PC-9 (cell line): ENCODE measurements at regions not wholly inside any gene's neighbourhood (a gene's known extent, or its start where the extent isn't known, plus 50 kb on each side); places are given as distances from the start of the nearest gene placed in this dataset.

Experiments
- BruUV-seq: library from RNA; stranded (reverse); fragments of 400-500 nt; replicated peaks from 2 replicates; lab custom pipeline; 2021; lab: Mats Ljungman, UMichigan
- CTCF ChIA-PET: fragments of 300-600 bp; sonication (Branson Sonifier 250); formaldehyde crosslinking; loops from one replicate; lab custom pipeline; 2022; ENCODE audit warnings: antibody characterized with exemption; lab: Charles Lee
- POLR2A ChIA-PET: fragments of 300-600 bp; sonication (Branson Sonifier 250); formaldehyde crosslinking; loops from one replicate; lab custom pipeline; 2022; ENCODE audit warnings: antibody characterized with exemption; ENCODE audit not compliant: unreplicated experiment; lab: Charles Lee
- DNase-seq, 2 experiments: peaks; one replicate each; pipeline versions ENCODE4 v3.0.0 to v3.0.0-alpha.2; 2015 to 2022; ENCODE audit warnings: mixed read lengths in 1 of 2
- H2AFZ ChIP-seq: fragments of 200-600 bp; sonication (generic); 2 replicates; pipeline ENCODE4 v1.8.1; 2017; ENCODE audit warnings: antibody characterized with exemption
- H3F3A ChIP-seq: fragments of 200-600 bp; sonication (generic); 2 replicates; pipeline ENCODE4 v1.8.1; 2017; ENCODE audit warnings: antibody characterized with exemption, mild to moderate bottlenecking, low read depth; ENCODE audit not compliant: insufficient read depth
- H3K27ac ChIP-seq: fragments of 200-600 bp; sonication (generic); 2 replicates; pipeline ENCODE4 v1.6.1; 2016; ENCODE audit warnings: mixed run types
- H3K27me3 ChIP-seq: fragments of 200-600 bp; sonication (generic); 2 replicates; pipeline ENCODE4 v1.6.1; 2016; ENCODE audit warnings: low read depth, mixed run types; ENCODE audit not compliant: insufficient read depth
- H3K36me3 ChIP-seq: fragments of 200-600 bp; sonication (generic); 2 replicates; pipeline ENCODE4 v1.6.1; 2016; ENCODE audit warnings: low read depth, mixed run types
- H3K4me1 ChIP-seq: fragments of 200-600 bp; sonication (generic); replicated peaks from 2 replicates; pipeline ENCODE4 v1.6.1; 2016; ENCODE audit warnings: mixed run types; ENCODE audit not compliant: insufficient read depth
- H3K4me2 ChIP-seq: fragments of 200-600 bp; sonication (generic); 2 replicates; pipeline ENCODE4 v1.6.1; 2017; ENCODE audit warnings: mixed run types
- H3K4me3 ChIP-seq: fragments of 200-600 bp; sonication (generic); 2 replicates; pipeline ENCODE4 v1.6.1; 2016; ENCODE audit warnings: mixed run types
- H3K79me2 ChIP-seq: fragments of 200-600 bp; sonication (generic); 2 replicates; pipeline ENCODE4 v1.6.1; 2017; ENCODE audit warnings: low read depth, mixed run types
- H3K9me2 ChIP-seq: fragments of 200-600 bp; sonication (generic); 2 replicates; pipeline ENCODE4 v1.8.1; 2017; ENCODE audit warnings: mild to moderate bottlenecking; ENCODE audit not compliant: insufficient read depth
- H3K9me3 ChIP-seq: fragments of 200-600 bp; sonication (generic); 2 replicates; pipeline ENCODE4 v1.8.1; 2016; ENCODE audit warnings: low read depth; ENCODE audit not compliant: insufficient read depth
- H4K20me1 ChIP-seq: fragments of 200-600 bp; sonication (generic); 2 replicates; pipeline ENCODE4 v1.8.1; 2017; ENCODE audit not compliant: insufficient read depth
- EZH2 ChIP-seq: fragments of 200-600 bp; sonication (generic); IDR thresholded peaks from 2 replicates; pipeline ENCODE4 v1.8.0; 2017; ENCODE audit warnings: antibody characterized with exemption, low read depth
- intact Hi-C: fragments of 100-400 bp; cut with micrococcal nuclease; formaldehyde crosslinking; loops from one replicate; pipeline ENCODE4 v1.10.0; 2022; ENCODE audit not compliant: unreplicated experiment
- TF ChIP-seq, protein P1 (sequence below): fragments of 200-600 bp; sonication (generic); conservative IDR thresholded peaks from 2 replicates; pipeline ENCODE4 v1.6.1; 2017; ENCODE audit warnings: mixed run types, antibody characterized with exemption, mild to moderate bottlenecking, moderate library complexity

DNA sequence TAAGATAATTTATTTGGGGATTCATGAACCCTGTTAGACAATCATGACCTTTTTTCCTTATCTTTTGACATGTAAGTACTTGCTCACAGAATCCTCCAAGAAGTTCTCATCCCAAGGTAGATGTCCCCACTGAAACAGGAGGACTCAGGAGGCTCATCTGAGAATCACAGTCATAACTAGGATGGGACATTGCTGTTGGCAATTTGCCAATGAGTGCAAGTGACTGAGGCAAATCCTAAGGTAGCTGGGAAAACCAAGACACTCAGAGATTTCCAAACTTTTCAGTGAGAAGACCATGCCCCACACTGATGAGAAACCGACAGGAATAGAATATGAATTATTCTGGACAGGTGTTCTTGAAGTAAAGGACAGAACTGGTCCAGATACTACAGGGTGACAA, 735.0 kb downstream of the TMEM182 start:
- Histone ChIP-seq H3K79me2 (no peaks in the 10 kb centered on the region), H3K4me2 (no peak overlapping the region), H3K27ac (no peak overlapping the region), H3K36me3 (no peaks in the 10 kb centered on the region), H3K27me3 (no peaks in the 10 kb centered on the region), H3K9me3 (no peaks in the 10 kb centered on the region), H3K9me2 (no peaks in the 10 kb centered on the region), H3K4me1 (no peaks in the 10 kb centered on the region), H3F3A (no peaks in the 10 kb centered on the region), H4K20me1 (no peaks in the 10 kb centered on the region), H2AFZ (no peak overlapping the region), H3K4me3 (no peak overlapping the region)
- intact Hi-C loops = no loop called here
- no peak for TF ChIP-seq EZH2
- TF ChIP-seq, protein P1, sequence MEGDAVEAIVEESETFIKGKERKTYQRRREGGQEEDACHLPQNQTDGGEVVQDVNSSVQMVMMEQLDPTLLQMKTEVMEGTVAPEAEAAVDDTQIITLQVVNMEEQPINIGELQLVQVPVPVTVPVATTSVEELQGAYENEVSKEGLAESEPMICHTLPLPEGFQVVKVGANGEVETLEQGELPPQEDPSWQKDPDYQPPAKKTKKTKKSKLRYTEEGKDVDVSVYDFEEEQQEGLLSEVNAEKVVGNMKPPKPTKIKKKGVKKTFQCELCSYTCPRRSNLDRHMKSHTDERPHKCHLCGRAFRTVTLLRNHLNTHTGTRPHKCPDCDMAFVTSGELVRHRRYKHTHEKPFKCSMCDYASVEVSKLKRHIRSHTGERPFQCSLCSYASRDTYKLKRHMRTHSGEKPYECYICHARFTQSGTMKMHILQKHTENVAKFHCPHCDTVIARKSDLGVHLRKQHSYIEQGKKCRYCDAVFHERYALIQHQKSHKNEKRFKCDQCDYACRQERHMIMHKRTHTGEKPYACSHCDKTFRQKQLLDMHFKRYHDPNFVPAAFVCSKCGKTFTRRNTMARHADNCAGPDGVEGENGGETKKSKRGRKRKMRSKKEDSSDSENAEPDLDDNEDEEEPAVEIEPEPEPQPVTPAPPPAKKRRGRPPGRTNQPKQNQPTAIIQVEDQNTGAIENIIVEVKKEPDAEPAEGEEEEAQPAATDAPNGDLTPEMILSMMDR = no peak
- DNase-seq = no peak
- ChIA-PET CTCF (no interaction called here), POLR2A (no interaction called here)
- no TSS peak for BruUV-seq

DNA sequence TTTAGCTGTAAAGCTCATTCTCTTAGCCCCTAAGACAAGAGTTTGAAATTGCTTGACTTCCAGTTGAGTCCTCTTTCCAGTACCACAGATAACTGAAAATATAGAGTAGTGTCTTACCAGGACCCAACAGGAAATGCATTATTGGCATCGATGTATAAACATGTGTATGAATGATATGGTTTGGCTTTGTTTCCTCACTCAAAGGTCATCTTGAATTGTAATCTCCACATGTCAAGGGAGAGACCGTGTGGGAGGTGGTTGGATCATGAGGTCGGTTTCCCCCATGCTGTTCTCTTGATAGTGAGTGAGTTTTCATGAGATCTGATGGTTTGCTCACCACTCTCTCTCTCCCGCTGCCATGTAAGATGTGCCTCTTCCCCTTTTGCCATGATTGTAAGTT, 745.0 kb downstream of the TMEM182 start:
- H3K4me1 ChIP-seq = no peaks in the 10 kb centered on the region
- no peaks in the 10 kb centered on the region for H3K9me3 ChIP-seq
- no peaks in the 10 kb centered on the region for H3K9me2 ChIP-seq
- H3K36me3 ChIP-seq = no peaks in the 10 kb centered on the region
- H3K27ac ChIP-seq = no peak overlapping the region
- no peaks in the 10 kb centered on the region for H3F3A ChIP-seq
- no TSS peak for BruUV-seq
- H3K27me3 ChIP-seq = no peaks in the 10 kb centered on the region
- H3K79me2 ChIP-seq = no peaks in the 10 kb centered on the region
- no peak for TF ChIP-seq EZH2
- TF ChIP-seq, protein P1 = no peak
- ChIA-PET CTCF (no interaction called here), POLR2A (no interaction called here)
- no peak overlapping the region for H3K4me3 ChIP-seq
- no peak overlapping the region; the same call in 1 of the 2 replicates for H3K4me2 ChIP-seq
- H4K20me1 ChIP-seq = no peaks in the 10 kb centered on the region
- DNase-seq = no peak
- no peak overlapping the region for H2AFZ ChIP-seq
- intact Hi-C loops = no loop called here

DNA sequence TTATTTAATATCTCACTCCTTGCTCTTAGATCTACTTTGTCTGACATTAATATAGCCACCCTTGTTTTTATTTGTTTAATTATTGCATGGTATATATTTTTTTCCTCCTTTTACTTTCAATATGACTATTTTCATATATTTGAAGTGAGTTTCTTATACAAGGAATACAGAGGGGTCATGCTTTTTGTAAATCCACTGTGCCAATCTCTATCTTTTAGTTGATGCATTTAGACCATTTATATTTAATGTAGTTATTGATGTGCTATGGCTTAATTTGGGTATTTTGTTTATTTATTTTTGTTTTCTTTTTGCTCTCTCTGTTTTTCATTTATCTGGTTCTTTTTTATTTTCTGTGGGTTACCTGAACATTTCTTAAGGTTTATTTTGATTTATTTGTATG, 750.6 kb downstream of the TMEM182 start:
- intact Hi-C loops = no loop called here
- POLR2A ChIA-PET = no interaction called here
- CTCF ChIA-PET = no interaction called here

More for the DNA sequence above, 750.6 kb downstream of the TMEM182 start:
- no peaks in the 10 kb centered on the region for H3K9me3 ChIP-seq
- H3K9me2 ChIP-seq = no peaks in the 10 kb centered on the region
- no peaks in the 10 kb centered on the region for H4K20me1 ChIP-seq
- no peak overlapping the region for H3K27ac ChIP-seq
- DNase-seq = no peak
- no peak overlapping the region for H2AFZ ChIP-seq
- no peak overlapping the region for H3K4me3 ChIP-seq
- no peaks in the 10 kb centered on the region for H3K27me3 ChIP-seq
- no peaks in the 10 kb centered on the region for H3K79me2 ChIP-seq
- H3F3A ChIP-seq = no peaks in the 10 kb centered on the region
- no peaks in the 10 kb centered on the region for H3K4me1 ChIP-seq
- H3K36me3 ChIP-seq = no peaks in the 10 kb centered on the region
- TF ChIP-seq EZH2 = no peak
- TF ChIP-seq, protein P1 = no peak
- no TSS peak for BruUV-seq
- H3K4me2 ChIP-seq = no peak overlapping the region
